B cell (primary cell): ENCODE measurements at regions not wholly inside any gene's neighbourhood (a gene's known extent, or its start where the extent isn't known, plus 50 kb on each side); places are given as distances from the start of the nearest gene placed in this dataset.

Source experiments
- ATAC-seq: fragments of 200-7000 bp; cut with Tn5 transposase; one replicate; pipeline ENCODE4 v1.10.0; 2021; ENCODE audit warnings: low read depth, mild to moderate bottlenecking, moderate number of reproducible peaks, moderate library complexity
- CTCF ChIA-PET: fragments of 350-600 bp; sonication (Branson Sonifier 250); formaldehyde crosslinking; loops from one replicate; lab custom pipeline; 2021; ENCODE audit warnings: antibody characterized with exemption, inconsistent platforms; lab: Charles Lee
- POLR2A ChIA-PET: fragments of 350-600 bp; sonication (Branson Sonifier 250); formaldehyde crosslinking; loops from one replicate; lab custom pipeline; 2021; ENCODE audit warnings: antibody characterized with exemption; lab: Charles Lee
- DNase-seq: peaks from one replicate; pipeline ENCODE4 v3.0.0; 2013
- H2AFZ ChIP-seq: 2 replicates; pipeline ENCODE4 v1.6.1; 2012; ENCODE audit warnings: mild to moderate bottlenecking, low read depth, low read length; ENCODE audit not compliant: insufficient read depth, poor library complexity, severe bottlenecking
- H3K27ac ChIP-seq, 2 donors: 1 replicate in 1 of 2; 2 replicates in 1 of 2; pipeline ENCODE4 v1.5.1; 2012 to 2013; ENCODE audit warnings: low read length in 2 of 2, mild to moderate bottlenecking in 2 of 2, moderate library complexity in 1 of 2
- H3K27me3 ChIP-seq, 4 experiments: fragments of 200-600 bp in 1 of 4; sonication (generic) in 1 of 4; replicated peaks in 1 of 4; 1 replicate in 2 of 4; 2 replicates in 2 of 4; pipeline versions ENCODE4 v1.6.1 to v1.7.0; 2013 to 2016; ENCODE audit warnings: low read length in 3 of 4, mild to moderate bottlenecking in 2 of 4, mixed read lengths in 1 of 4, moderate library complexity in 1 of 4; ENCODE audit not compliant: insufficient read depth in 4 of 4, control insufficient read depth in 3 of 4; ENCODE audit errors: control extremely low read depth in 1 of 4
- H3K36me3 ChIP-seq, 2 experiments: replicated peaks in 1 of 2; 1 replicate in 1 of 2; 2 replicates in 1 of 2; pipeline versions ENCODE4 v1.6.1 to v1.7.1; 2013; ENCODE audit warnings: low read length in 1 of 2; ENCODE audit not compliant: insufficient read depth in 2 of 2, control insufficient read depth in 1 of 2; ENCODE audit errors: control extremely low read depth in 1 of 2, extremely low read depth in 1 of 2
- H3K4me1 ChIP-seq, 2 donors: fragments of 200-600 bp in 1 of 2; sonication (generic) in 1 of 2; 1 replicate in 1 of 2; 2 replicates in 1 of 2; pipeline versions ENCODE4 v1.5.1 to v1.6.1; 2013 to 2017; ENCODE audit warnings: low read length in 2 of 2; ENCODE audit not compliant: control insufficient read depth in 2 of 2, insufficient read depth in 2 of 2
- H3K4me2 ChIP-seq: replicated peaks from 2 replicates; pipeline ENCODE3; 2012; ENCODE audit warnings: mild to moderate bottlenecking, low read depth, low read length; ENCODE audit not compliant: poor library complexity, severe bottlenecking
- H3K4me3 ChIP-seq, 5 experiments: fragments of 200-600 bp in 1 of 5; sonication (generic) in 1 of 5; 1 replicate in 3 of 5; 2 replicates in 2 of 5; pipeline versions ENCODE4 v1.5.1 to v1.7.0; 2011 to 2016; ENCODE audit warnings: low read length in 4 of 5, mild to moderate bottlenecking in 4 of 5, low read depth in 2 of 5, control low read depth in 1 of 5, moderate library complexity in 1 of 5; ENCODE audit not compliant: insufficient read depth in 1 of 5; ENCODE audit errors: control extremely low read depth in 1 of 5, extremely low read depth in 1 of 5
- H3K79me2 ChIP-seq: fragments of 200-600 bp; sonication (generic); one replicate; pipeline ENCODE4 v1.6.0; 2016; ENCODE audit warnings: low read length; ENCODE audit not compliant: control insufficient read depth, insufficient read depth
- H3K9ac ChIP-seq: fragments of 200-600 bp; sonication (generic); 2 replicates; pipeline ENCODE4 v1.6.1; 2017; ENCODE audit warnings: mild to moderate bottlenecking, low read length, moderate library complexity
- H3K9me3 ChIP-seq, 3 donors: one replicate each; pipeline versions ENCODE4 v1.6.1 to v1.7.1; 2013; ENCODE audit warnings: low read length in 2 of 3; ENCODE audit not compliant: control insufficient read depth in 2 of 3, insufficient read depth in 1 of 3; ENCODE audit errors: control extremely low read depth in 1 of 3
- H4K20me1 ChIP-seq: 2 replicates; pipeline ENCODE4 v1.6.0; 2012; ENCODE audit warnings: mild to moderate bottlenecking, low read length; ENCODE audit not compliant: insufficient read depth, control insufficient read depth, poor library complexity, severe bottlenecking
- H3K27ac Mint-ChIP-seq: one replicate; pipeline ENCODE4 v1.8.0; 2021; ENCODE audit warnings: mixed read lengths
- H3K27me3 Mint-ChIP-seq: one replicate; pipeline ENCODE4 v1.8.0; 2021; ENCODE audit warnings: mixed read lengths
- H3K4me1 Mint-ChIP-seq: one replicate; pipeline ENCODE4 v1.8.0; 2021; ENCODE audit warnings: mixed read lengths
- H3K4me3 Mint-ChIP-seq: one replicate; pipeline ENCODE4 v1.8.0; 2021; ENCODE audit warnings: mixed read lengths
- H3K9me3 Mint-ChIP-seq: one replicate; pipeline ENCODE4 v1.8.0; 2022; ENCODE audit warnings: mixed read lengths; ENCODE audit not compliant: insufficient read depth
- EZH2 ChIP-seq: IDR thresholded peaks from 2 replicates; pipeline ENCODE4 v1.6.1; 2012; ENCODE audit warnings: borderline replicate concordance, low read depth, mild to moderate bottlenecking, moderate library complexity, low read length; ENCODE audit not compliant: insufficient read depth, poor library complexity, severe bottlenecking
- WGBS: methylation state at CpG from one replicate; pipeline ENCODE4 v1.1.5; 2013; ENCODE audit warnings: missing lambda C conversion rate; ENCODE audit not compliant: insufficient coverage; 5-methylcytosine and 5-hydroxymethylcytosine counted together
- intact Hi-C: fragments of 100-400 bp; cut with micrococcal nuclease; formaldehyde crosslinking; loops from one replicate; pipeline ENCODE4 v1.10.0; 2022
- TF ChIP-seq, protein P1 (sequence below): fragments of 200-600 bp; IDR thresholded peaks from one replicate; pipeline ENCODE4 v1.8.0; 2022; ENCODE audit warnings: antibody characterized with exemption, mild to moderate bottlenecking

DNA sequence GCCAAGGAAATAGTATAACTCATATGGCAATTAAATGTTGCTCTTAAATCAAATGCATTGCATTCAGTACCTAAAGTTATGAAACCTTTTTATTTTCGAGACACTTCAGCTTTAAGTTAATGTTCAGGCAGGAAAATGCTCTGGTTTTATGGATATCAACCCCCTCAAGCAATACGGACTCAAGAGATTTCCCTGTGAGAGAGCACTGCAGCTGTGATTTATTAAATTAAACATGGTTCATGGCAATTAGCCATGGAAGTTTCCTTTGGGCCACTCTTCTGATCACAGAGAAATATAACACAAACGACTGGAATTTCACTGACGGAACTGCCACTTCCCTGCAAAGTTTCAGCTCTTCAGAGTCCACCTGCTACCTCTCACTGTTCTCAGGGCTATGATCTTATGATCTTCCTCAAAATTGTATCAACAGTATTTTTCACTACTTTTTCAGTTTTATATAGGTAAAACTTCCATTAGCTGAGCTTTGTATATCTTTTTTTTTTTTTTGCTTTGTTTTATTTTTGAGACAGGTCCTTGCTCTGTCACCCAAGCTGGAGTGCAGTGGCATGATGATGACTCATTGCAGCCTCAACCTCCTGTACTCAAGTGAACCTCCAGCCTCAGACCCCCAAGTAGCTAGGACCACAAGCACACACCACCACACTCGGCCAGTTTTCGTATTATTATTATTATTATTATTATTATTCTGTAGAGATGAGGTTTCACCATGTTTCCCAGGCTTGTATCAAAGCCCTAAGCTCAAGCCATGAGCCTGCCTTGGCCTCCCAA is 923.1 kb upstream of the TMPRSS15 start:
- intact Hi-C loops, result no loop called here
- no peak for DNase-seq
- no peaks in the 10 kb centered on the region for H3K36me3 ChIP-seq
- WGBS, result 100% methylated on average over 1 of the region's 6 CpGs
- no peaks in the 10 kb centered on the region for H3K79me2 ChIP-seq
- no peak overlapping the region for H3K4me2 ChIP-seq
- H3K27me3 ChIP-seq, result no peaks in the 10 kb centered on the region
- no peak overlapping the region for H3K9ac ChIP-seq
- TF ChIP-seq, protein P1, sequence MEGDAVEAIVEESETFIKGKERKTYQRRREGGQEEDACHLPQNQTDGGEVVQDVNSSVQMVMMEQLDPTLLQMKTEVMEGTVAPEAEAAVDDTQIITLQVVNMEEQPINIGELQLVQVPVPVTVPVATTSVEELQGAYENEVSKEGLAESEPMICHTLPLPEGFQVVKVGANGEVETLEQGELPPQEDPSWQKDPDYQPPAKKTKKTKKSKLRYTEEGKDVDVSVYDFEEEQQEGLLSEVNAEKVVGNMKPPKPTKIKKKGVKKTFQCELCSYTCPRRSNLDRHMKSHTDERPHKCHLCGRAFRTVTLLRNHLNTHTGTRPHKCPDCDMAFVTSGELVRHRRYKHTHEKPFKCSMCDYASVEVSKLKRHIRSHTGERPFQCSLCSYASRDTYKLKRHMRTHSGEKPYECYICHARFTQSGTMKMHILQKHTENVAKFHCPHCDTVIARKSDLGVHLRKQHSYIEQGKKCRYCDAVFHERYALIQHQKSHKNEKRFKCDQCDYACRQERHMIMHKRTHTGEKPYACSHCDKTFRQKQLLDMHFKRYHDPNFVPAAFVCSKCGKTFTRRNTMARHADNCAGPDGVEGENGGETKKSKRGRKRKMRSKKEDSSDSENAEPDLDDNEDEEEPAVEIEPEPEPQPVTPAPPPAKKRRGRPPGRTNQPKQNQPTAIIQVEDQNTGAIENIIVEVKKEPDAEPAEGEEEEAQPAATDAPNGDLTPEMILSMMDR, result no peak
- TF ChIP-seq EZH2, result no peak
- Mint-ChIP-seq H3K4me3 (no peak overlapping the region), H3K9me3 (no peaks in the 10 kb centered on the region), H3K4me1 (no peaks in the 10 kb centered on the region), H3K27ac (no peak overlapping the region), H3K27me3 (no peaks in the 10 kb centered on the region)
- peaks cover 0 to 5% (median 0%) of the 10 kb centered on the region in 3 donors for H3K9me3 ChIP-seq
- ChIA-PET POLR2A (no interaction called here), CTCF (no interaction called here)
- no peak overlapping the region for H3K27ac ChIP-seq
- no peak overlapping the region for H3K4me3 ChIP-seq
- no peak overlapping the region for H2AFZ ChIP-seq
- no peaks in the 10 kb centered on the region for H4K20me1 ChIP-seq
- H3K4me1 ChIP-seq, result no peaks in the 10 kb centered on the region
- ATAC-seq, result no peak

DNA sequence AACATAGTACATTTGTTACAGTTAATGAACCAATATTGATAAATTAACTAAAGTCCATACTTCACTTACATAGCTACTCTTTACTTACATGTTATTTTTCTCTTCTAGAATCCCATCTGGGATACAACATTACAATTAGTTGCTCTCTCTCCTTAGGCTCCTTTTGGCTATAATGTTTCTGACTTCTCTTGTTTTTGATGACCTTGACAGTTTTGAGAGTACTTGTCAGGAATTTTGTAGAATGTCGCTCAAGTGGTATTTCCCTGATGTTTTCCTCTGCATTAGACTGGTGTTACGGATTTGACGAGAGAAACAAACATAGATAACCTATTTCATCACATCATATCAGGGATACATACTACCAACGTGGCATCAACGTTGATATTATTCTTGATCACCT is 925.4 kb upstream of the TMPRSS15 start:
- Histone ChIP-seq H3K9ac (no peak overlapping the region), H3K27me3 (no peaks in the 10 kb centered on the region), H3K27ac (no peak overlapping the region), H3K79me2 (no peaks in the 10 kb centered on the region), H2AFZ (no peak overlapping the region), H3K4me3 (no peak overlapping the region), H3K4me2 (no peak overlapping the region), H3K9me3 (peaks cover 0 to 8% (median 2%) of the 10 kb centered on the region in 3 donors), H4K20me1 (no peaks in the 10 kb centered on the region), H3K36me3 (no peaks in the 10 kb centered on the region), H3K4me1 (no peaks in the 10 kb centered on the region)
- POLR2A ChIA-PET, result no interaction called here
- Mint-ChIP-seq H3K4me3 (no peak overlapping the region), H3K27me3 (no peaks in the 10 kb centered on the region), H3K4me1 (no peaks in the 10 kb centered on the region), H3K9me3 (peaks cover 2% of the 10 kb centered on the region), H3K27ac (no peak overlapping the region)
- intact Hi-C loops, result no loop called here
- DNase-seq (no peak), ATAC-seq (no peak)
- CTCF ChIA-PET, result no interaction called here
- TF ChIP-seq EZH2, result no peak
- TF ChIP-seq, protein P1, result no peak
- WGBS, result 100% methylated on average over 1 of the region's 5 CpGs
